GM20431 (cell line): ENCODE measurements at regions not wholly inside any gene's neighbourhood (a gene's known extent, or its start where the extent isn't known, plus 50 kb on each side); places are given as distances from the start of the nearest gene placed in this dataset.

Experiments
- in situ Hi-C: fragments of 300-500 bp; cut with MseI, MboI; formaldehyde crosslinking; loops from one replicate; pipeline ENCODE4 v1.15.0; 2020; ENCODE audit warnings: low sequenced_read_pairs; ENCODE audit not compliant: unreplicated experiment

DNA sequence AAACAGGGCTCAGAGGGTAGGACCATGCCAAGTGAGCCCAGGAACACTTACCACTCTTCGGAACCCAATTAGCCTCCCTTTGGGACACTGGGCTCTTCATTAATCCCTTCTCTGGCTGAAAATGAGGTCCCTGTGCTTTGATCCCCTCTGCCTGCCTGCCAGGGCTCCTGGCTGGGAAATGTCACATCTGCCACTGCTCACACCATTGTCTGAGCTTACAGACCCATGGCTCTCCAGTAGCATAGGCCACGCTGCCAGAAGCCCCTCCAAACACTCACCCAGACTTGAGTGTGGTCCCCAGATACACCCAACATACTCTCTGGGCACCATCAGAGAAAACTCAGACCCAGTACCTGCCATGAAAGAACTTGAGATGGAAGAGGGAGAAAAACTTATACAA is 287.3 kb downstream of the XXYLT1 start:
- in situ Hi-C loops, result no loop called here

- in situ Hi-C loops, result no loop called here
Measured at GRCh38 chr3:194984066-194984465, 286.9 kb downstream of the XXYLT1 start.

- in situ Hi-C loops, result no loop called here
Measured at GRCh38 chr3:194984622-194985021, 286.3 kb downstream of the XXYLT1 start.

DNA sequence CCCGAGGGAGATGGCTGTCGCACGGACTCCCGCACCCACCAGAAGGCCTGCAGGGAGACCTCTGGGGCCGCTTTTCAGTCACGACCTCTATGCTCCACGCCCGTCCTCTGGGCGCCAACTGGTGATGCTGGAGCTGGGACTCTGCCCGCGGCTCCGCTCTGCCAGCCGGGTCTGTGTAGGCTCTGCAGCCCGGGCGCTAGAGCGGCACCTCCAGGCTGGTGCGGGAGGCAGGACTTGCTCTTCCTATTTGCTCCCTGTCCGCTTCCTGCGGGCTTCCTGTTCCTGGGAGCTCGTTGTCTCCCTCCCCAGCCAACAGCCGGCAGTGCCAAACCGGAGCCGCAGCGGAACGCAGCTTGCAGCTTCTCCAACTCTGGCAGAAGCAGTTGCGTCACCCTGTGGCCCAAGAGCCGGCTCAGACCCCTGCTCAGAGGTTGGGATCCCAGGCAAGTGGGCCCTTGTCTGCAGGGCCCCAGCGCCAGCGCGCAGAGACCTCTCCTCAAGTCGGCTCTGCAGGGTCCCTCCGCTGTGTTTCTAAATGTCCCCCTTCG is 285.9 kb downstream of the XXYLT1 start:
- in situ Hi-C loops, result no loop called here

- in situ Hi-C loops, result no loop called here
Measured at GRCh38 chr3:194986208-194987043, 284.5 kb downstream of the XXYLT1 start.

GRCh38 chr3:194987571-194988494 is 283.1 kb downstream of the XXYLT1 start:
- in situ Hi-C loops, result no loop called here

- in situ Hi-C loops, result no loop called here
Measured at GRCh38 chr3:194988495-194989165, 282.3 kb downstream of the XXYLT1 start.

DNA sequence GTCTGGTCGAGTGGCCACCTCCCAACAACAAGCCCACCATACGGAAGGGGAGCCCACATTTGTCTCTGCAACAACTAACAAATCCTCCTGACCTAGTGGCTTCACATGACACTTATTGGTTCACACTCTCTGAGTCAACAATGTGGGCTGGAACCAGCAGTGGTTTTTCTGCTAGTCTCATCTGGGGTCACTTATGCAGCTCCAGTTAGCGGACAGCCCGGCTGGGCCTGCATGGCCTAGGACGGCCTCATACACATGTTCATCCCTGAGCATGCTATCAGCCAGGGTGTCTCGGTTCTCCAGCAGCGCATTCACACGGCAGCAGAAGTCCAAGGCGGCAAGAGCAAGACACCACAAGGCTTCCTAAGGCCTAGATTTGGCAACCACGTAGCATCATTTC is 281.7 kb downstream of the XXYLT1 start:
- in situ Hi-C loops, result no loop called here

- in situ Hi-C loops, result no loop called here
Measured at GRCh38 chr3:194990454-194991337, 280.3 kb downstream of the XXYLT1 start.

DNA sequence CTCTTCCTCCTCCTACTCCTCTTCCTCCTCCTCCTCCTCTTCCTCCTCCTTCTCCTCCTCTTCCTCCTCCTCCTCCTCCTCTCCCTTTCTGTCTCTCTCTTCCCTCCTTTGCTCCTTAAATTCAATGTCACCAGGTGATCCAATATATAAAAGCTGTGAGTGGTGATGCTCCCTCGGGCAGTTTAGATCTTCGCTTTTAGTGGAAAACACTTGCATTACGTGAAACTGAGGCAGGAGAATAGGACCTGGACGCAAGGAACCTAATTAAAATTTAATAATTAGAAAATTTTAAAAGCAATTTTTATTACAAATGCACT is 279.7 kb downstream of the XXYLT1 start:
- in situ Hi-C loops, result no loop called here

DNA sequence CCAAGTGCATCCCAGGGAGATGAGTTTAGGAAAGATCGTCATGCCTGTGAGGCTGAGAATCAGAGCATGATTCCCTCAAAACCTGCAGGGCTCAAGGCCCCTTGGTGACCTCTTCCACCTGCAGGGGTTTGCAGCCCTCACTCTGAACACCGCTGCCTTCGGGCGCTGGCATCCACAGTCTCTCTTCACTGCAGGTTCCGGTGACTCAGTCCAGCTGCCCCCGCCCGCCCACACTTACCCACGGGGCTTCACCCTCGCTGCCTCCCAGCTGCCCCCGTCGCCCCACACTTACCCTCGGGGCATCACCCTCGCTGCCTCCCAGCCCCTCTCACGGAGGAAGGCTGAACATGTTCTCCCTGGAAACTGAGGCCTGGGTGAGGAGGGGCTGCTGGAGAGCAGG is 277.1 kb downstream of the XXYLT1 start:
- in situ Hi-C loops, result no loop called here

DNA sequence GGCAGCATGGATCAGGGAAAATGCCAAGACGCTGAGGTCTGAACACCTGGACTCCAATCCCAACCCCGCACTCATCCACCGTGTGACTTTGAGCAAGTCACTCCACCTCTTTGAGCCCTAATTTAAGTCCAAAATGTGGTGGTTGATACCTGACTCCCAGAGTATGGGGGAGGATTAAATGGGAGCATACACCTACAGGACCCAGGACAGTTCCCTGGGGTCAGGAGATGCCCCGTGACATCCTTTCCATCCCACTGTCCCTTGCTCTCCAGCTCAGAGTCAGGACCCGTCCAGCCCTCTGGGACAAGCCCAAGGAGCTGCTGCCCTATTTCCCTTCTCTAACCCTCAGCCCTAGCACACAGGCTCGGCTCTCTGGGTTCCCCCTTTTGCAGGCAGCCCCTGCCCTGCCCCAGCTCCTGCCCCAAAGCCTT is 276.4 kb downstream of the XXYLT1 start:
- in situ Hi-C loops, result no loop called here

- in situ Hi-C loops, result no loop called here
Measured at GRCh38 chr3:194995334-194995733, 275.6 kb downstream of the XXYLT1 start.

DNA sequence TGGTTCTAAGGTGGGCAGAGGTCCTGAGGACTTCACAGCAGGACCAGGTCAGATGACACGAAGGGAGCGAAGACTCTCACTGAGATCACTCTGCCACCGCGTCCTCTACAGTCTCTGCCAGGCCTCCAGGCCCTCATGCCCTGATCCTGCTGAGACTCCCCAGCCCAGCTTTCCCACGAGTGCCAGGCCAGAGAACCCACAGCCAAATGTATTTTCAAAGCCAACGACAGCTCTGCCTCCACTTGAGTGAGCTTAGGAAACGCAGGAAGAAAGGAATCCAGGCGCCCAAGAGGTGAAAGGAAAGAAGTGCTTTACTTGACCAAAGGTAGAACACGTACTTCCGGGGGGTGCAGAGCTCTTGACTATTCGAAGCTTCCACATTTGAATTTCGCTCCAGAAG is 275.0 kb downstream of the XXYLT1 start:
- in situ Hi-C loops, result no loop called here

DNA sequence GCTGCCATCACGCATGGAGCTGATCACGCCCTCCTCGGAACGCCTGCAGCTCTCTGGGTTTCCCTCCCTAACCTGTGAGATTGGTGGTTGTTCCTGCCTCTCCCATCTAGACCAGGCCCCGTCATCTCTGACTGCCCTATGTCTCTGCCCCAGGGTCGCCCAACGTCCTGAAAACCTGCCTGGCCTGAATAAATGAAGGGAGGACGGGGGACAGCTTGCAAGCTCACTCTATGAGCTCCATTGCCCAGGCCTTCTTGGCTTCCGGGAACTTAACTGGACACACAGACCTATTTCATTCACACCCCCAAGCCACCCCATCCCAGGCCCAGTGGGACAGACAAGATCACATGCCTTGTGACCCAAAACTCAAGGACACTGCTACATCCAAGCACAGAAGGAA is 274.2 kb downstream of the XXYLT1 start:
- in situ Hi-C loops, result no loop called here

GRCh38 chr3:194998417-194998816 is 272.5 kb downstream of the XXYLT1 start:
- in situ Hi-C loops, result no loop called here

DNA sequence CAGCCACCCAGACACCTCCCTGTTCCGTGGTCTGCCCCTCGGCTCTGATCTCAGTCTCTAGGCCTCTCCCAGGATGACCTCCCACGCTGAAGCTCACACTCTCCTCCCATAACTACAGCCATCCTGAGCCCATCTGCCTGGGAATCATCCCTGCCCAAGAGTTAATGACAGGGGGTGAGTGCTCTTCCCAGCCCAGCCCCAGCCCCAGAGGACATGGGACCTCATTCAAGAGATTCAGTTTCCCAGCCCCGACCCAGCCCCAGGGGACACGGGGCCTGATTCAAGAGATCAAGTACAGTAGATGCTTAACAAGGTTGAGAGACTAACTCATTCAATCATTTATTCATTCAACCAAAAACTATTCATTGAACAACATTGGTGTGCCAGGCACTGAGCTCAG is 272.0 kb downstream of the XXYLT1 start:
- in situ Hi-C loops, result no loop called here

- in situ Hi-C loops, result no loop called here
Measured at GRCh38 chr3:194999491-194999890, 271.5 kb downstream of the XXYLT1 start.

DNA sequence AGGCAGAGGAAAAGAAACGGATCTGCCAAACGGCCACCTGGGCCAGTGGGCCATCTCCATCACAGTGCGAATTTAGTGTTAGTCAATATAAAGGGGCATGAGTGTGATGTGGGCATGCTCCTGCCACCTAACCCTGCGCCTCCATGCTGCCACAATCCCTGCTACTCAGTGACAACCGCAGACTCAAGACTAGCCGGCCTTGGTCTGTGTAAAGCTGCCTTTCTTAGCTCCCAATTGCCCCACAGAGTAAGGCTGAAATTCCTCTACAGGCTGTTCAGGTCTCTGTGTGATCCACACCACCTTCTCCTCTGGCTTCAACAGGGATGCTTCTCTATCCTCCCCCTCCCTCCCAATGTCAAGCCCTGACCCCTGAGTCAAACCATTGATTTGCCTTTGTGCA is 269.7 kb downstream of the XXYLT1 start:
- in situ Hi-C loops, result loop anchor here (25.0 kb wide), 1 partner anchor 261 kb away; the partner anchor contains the start of gene XXYLT1
